Body of pancreas (tissue), 4 donors: ENCODE measurements at regions not wholly inside any gene's neighbourhood (a gene's known extent, or its start where the extent isn't known, plus 50 kb on each side); places are given as distances from the start of the nearest gene placed in this dataset.

Experiments
- POLR2A ChIP-seq, 3 donors: fragments of 450-650 bp; IDR thresholded peaks; one replicate each; pipeline ENCODE4 v1.6.1; 2016; ENCODE audit warnings: antibody characterized with exemption in 3 of 3, mild to moderate bottlenecking in 2 of 3
- TF ChIP-seq, protein P1 (sequence below), 7 experiments: fragments of 450-650 bp in 4 of 7; fragments of 200-600 bp in 3 of 7; sonication (generic) in 3 of 7; IDR thresholded peaks; one replicate each; pipeline ENCODE4 v1.5.1; 2016 to 2019; ENCODE audit warnings: antibody characterized with exemption in 7 of 7

DNA sequence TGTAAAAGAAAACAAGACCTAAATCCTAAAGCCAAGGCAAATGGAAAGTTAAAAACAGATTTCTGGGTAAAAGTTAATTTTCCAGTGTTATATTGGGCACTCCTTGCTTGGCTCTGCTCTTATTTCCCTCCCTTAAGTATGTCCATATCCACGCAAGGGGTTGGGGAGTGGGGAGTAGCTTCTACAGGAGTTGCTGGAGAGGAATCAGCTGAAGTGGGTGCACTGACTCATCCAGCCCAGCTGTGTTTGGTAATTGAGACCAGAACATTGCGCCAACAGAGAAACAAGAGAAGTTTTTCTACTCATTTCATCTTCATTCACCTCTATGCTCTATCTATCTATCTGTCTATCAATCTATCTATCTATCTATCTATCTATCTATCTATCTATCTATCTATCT is 298.4 kb upstream of the PDGFD start:
- TF ChIP-seq, protein P1, sequence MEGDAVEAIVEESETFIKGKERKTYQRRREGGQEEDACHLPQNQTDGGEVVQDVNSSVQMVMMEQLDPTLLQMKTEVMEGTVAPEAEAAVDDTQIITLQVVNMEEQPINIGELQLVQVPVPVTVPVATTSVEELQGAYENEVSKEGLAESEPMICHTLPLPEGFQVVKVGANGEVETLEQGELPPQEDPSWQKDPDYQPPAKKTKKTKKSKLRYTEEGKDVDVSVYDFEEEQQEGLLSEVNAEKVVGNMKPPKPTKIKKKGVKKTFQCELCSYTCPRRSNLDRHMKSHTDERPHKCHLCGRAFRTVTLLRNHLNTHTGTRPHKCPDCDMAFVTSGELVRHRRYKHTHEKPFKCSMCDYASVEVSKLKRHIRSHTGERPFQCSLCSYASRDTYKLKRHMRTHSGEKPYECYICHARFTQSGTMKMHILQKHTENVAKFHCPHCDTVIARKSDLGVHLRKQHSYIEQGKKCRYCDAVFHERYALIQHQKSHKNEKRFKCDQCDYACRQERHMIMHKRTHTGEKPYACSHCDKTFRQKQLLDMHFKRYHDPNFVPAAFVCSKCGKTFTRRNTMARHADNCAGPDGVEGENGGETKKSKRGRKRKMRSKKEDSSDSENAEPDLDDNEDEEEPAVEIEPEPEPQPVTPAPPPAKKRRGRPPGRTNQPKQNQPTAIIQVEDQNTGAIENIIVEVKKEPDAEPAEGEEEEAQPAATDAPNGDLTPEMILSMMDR (IDR thresholded peaks at IDR 0.05) = no peak
- no peak for TF ChIP-seq POLR2A (IDR thresholded peaks at IDR 0.05)
